HEK293T (cell line): ENCODE measurements at regions not wholly inside any gene's neighbourhood (a gene's known extent, or its start where the extent isn't known, plus 50 kb on each side); places are given as distances from the start of the nearest gene placed in this dataset.

Source experiments
- ARNT ChIP-seq: fragments of 450-650 bp; IDR thresholded peaks from 2 replicates; pipeline ENCODE4 v1.6.1; 2017; ENCODE audit warnings: mild to moderate bottlenecking
- BHLHE40 ChIP-seq: fragments of 450-650 bp; IDR thresholded peaks from 2 replicates; pipeline ENCODE4 v1.6.1; 2016; ENCODE audit warnings: mild to moderate bottlenecking, moderate library complexity, borderline replicate concordance
- CTBP1 ChIP-seq: fragments of 450-650 bp; IDR thresholded peaks from 2 replicates; pipeline ENCODE4 v1.6.1; 2016; ENCODE audit warnings: borderline replicate concordance
- FOXA1 ChIP-seq: fragments of 450-650 bp; IDR thresholded peaks from 2 replicates; pipeline ENCODE4 v1.6.1; 2016; ENCODE audit warnings: mild to moderate bottlenecking
- SP1 ChIP-seq: fragments of 450-650 bp; IDR thresholded peaks from 2 replicates; pipeline ENCODE4 v1.6.1; 2017
- SUZ12 ChIP-seq: fragments of 450-650 bp; IDR thresholded peaks from 2 replicates; pipeline ENCODE4 v1.6.1; 2016; ENCODE audit warnings: mild to moderate bottlenecking

DNA sequence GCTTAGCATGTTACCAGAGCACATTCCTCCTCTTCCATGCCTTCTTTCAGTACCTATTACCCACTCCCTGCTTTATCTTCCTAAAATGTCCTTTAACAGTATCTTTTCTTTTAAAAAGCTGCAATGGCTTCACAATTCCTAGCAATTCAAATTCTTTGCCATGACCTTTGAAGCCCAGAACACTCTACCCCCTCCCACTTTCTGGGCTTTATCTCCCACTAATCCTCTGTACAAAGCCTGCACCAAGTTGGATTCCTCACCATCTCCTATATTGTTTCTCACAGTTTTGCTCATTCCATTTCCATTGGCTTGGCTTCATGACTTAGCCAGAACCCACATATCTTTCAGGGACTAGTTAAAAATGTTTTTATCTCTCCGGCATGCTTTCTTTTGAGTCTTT is 80.9 kb downstream of the FAM76B start:
- TF ChIP-seq SP1: no peak
- no peak for TF ChIP-seq ARNT
- no peak for TF ChIP-seq FOXA1
- TF ChIP-seq CTBP1: no peak
- TF ChIP-seq SUZ12: no peak
- TF ChIP-seq BHLHE40: no peak
